ENCODE measurements at regions not wholly inside any gene's neighbourhood (a gene's known extent, or its start where the extent isn't known, plus 50 kb on each side); places are given as distances from the start of the nearest gene placed in this dataset.
A peak's percentile ranks its signal among the peaks of the same experiment; 100 is the strongest.
"Not testable (repeated sequence)": the region's sequence is repeated elsewhere in the genome, so short reads cannot be mapped to it uniquely, and the experiment has no call there.

GRCh38 chr2:11945139-11946126 lies 199.0 kb downstream of the LPIN1 start:
- Histone ChIP-seq H3K27me3 (ENCODE audit: control insufficient read depth, insufficient read depth, low read length) (no peaks in the 10 kb centered on the region), H3K4me3 (ENCODE audit: low read depth, low read length) (peak overlapping the region; percentile 89), H3K9me3 (ENCODE audit: control insufficient read depth in 2 of 2, low read length in 2 of 2) (no peaks in the 10 kb centered on the region), H3K36me3 (ENCODE audit: control insufficient read depth, insufficient read depth, low read length) (no peaks in the 10 kb centered on the region), H3K27ac (ENCODE audit: insufficient read depth, low read length, poor library complexity, severe bottlenecking) (peak overlapping the region; percentile 14), H3K4me1 (ENCODE audit: control insufficient read depth, insufficient read depth, low read length, poor library complexity, severe bottlenecking) (peaks cover 4% of the 10 kb centered on the region)
- Mint-ChIP-seq H3K9me3 (no peaks in the 10 kb centered on the region), H3K4me1 (peaks cover 14 to 29% (median 20%) of the 10 kb centered on the region in 4 donors), H3K36me3 (no peaks in the 10 kb centered on the region), H3K27me3 (peaks cover 8% of the 10 kb centered on the region), H3K4me3 (peak overlapping the region; percentile 70 to 90 (median 87)), H3K27ac (peak overlapping the region; percentile 96 to 98 (median 96))
- DNase-seq (peak in 2 of 3 donors; percentile 18 to 69), ATAC-seq (ENCODE audit: low read depth in 2 of 2) (peak; percentile 47 to 55)

GRCh38 chr2:11947956-11948355 lies 201.5 kb downstream of the LPIN1 start:
- Mint-ChIP-seq H3K36me3 (no peaks in the 10 kb centered on the region), H3K4me1 (peaks cover 14 to 29% (median 20%) of the 10 kb centered on the region in 4 donors), H3K27me3 (peaks cover 8% of the 10 kb centered on the region), H3K9me3 (no peaks in the 10 kb centered on the region), H3K27ac (no peak overlapping the region), H3K4me3 (peak overlapping the region in 1 of 4 donors; percentile 63)
- ATAC-seq (ENCODE audit: low read depth in 2 of 2) (no peak), DNase-seq (no peak)
- Histone ChIP-seq H3K36me3 (ENCODE audit: control insufficient read depth, insufficient read depth, low read length) (no peaks in the 10 kb centered on the region), H3K27me3 (ENCODE audit: control insufficient read depth, insufficient read depth, low read length) (no peaks in the 10 kb centered on the region), H3K9me3 (ENCODE audit: control insufficient read depth in 2 of 2, low read length in 2 of 2) (no peaks in the 10 kb centered on the region), H3K4me3 (ENCODE audit: low read depth, low read length) (no peak overlapping the region), H3K4me1 (ENCODE audit: control insufficient read depth, insufficient read depth, low read length, poor library complexity, severe bottlenecking) (peaks cover 4% of the 10 kb centered on the region), H3K27ac (ENCODE audit: insufficient read depth, low read length, poor library complexity, severe bottlenecking) (no peak overlapping the region)

GRCh38 chr2:11949732-11950523 lies 203.5 kb downstream of the LPIN1 start:
- no peak overlapping the region for H3K27ac Mint-ChIP-seq
- H3K9me3 ChIP-seq (ENCODE audit: control insufficient read depth in 2 of 2, low read length in 2 of 2), result no peaks in the 10 kb centered on the region
- H3K4me1 Mint-ChIP-seq, result peaks cover 7 to 13% (median 10%) of the 10 kb centered on the region in 4 donors
- DNase-seq (no peak), ATAC-seq (ENCODE audit: low read depth in 2 of 2) (no peak)
- H3K27ac ChIP-seq (ENCODE audit: insufficient read depth, low read length, poor library complexity, severe bottlenecking), result no peak overlapping the region
- no peaks in the 10 kb centered on the region for H3K4me1 ChIP-seq (ENCODE audit: control insufficient read depth, insufficient read depth, low read length, poor library complexity, severe bottlenecking)
- H3K9me3 Mint-ChIP-seq, result peaks cover 0 to 2% (median 0%) of the 10 kb centered on the region in 7 donors
- H3K36me3 ChIP-seq (ENCODE audit: control insufficient read depth, insufficient read depth, low read length), result no peaks in the 10 kb centered on the region
- no peak overlapping the region for H3K4me3 Mint-ChIP-seq
- H3K27me3 Mint-ChIP-seq, result peaks cover 16% of the 10 kb centered on the region
- no peak overlapping the region for H3K4me3 ChIP-seq (ENCODE audit: low read depth, low read length)
- peaks cover 4% of the 10 kb centered on the region for H3K27me3 ChIP-seq (ENCODE audit: control insufficient read depth, insufficient read depth, low read length)
- H3K36me3 Mint-ChIP-seq, result no peaks in the 10 kb centered on the region

GRCh38 chr2:11950896-11951295 lies 204.5 kb downstream of the LPIN1 start:
- peaks cover under 1 to 3% (median 2%) of the 10 kb centered on the region in 4 donors for H3K4me1 Mint-ChIP-seq
- H3K27me3 ChIP-seq (ENCODE audit: control insufficient read depth, insufficient read depth, low read length), result peaks cover 7% of the 10 kb centered on the region
- peaks cover 26% of the 10 kb centered on the region for H3K27me3 Mint-ChIP-seq
- H3K36me3 Mint-ChIP-seq, result no peaks in the 10 kb centered on the region
- no peak overlapping the region for H3K27ac Mint-ChIP-seq
- ATAC-seq (ENCODE audit: low read depth in 2 of 2) (no peak), DNase-seq (no peak)
- no peak overlapping the region for H3K27ac ChIP-seq (ENCODE audit: insufficient read depth, low read length, poor library complexity, severe bottlenecking)
- no peak overlapping the region for H3K4me3 ChIP-seq (ENCODE audit: low read depth, low read length)
- no peak overlapping the region for H3K4me3 Mint-ChIP-seq
- H3K9me3 ChIP-seq (ENCODE audit: control insufficient read depth in 2 of 2, low read length in 2 of 2), result no peaks in the 10 kb centered on the region
- no peaks in the 10 kb centered on the region for H3K4me1 ChIP-seq (ENCODE audit: control insufficient read depth, insufficient read depth, low read length, poor library complexity, severe bottlenecking)
- H3K9me3 Mint-ChIP-seq, result peaks cover 0 to 2% (median 0%) of the 10 kb centered on the region in 7 donors
- H3K36me3 ChIP-seq (ENCODE audit: control insufficient read depth, insufficient read depth, low read length), result no peaks in the 10 kb centered on the region

- not testable (repeated sequence) for H3K4me1 Mint-ChIP-seq; H3K27me3 ChIP-seq (ENCODE audit: control insufficient read depth, insufficient read depth, low read length); H3K9me3 Mint-ChIP-seq; H3K9me3 ChIP-seq (ENCODE audit: control insufficient read depth in 2 of 2, low read length in 2 of 2); H3K4me3 Mint-ChIP-seq; H3K27ac ChIP-seq (ENCODE audit: insufficient read depth, low read length, poor library complexity, severe bottlenecking); H3K36me3 ChIP-seq (ENCODE audit: control insufficient read depth, insufficient read depth, low read length); DNase-seq; ATAC-seq (ENCODE audit: low read depth in 2 of 2); H3K4me1 ChIP-seq (ENCODE audit: control insufficient read depth, insufficient read depth, low read length, poor library complexity, severe bottlenecking); H3K36me3 Mint-ChIP-seq; H3K27ac Mint-ChIP-seq; H3K4me3 ChIP-seq (ENCODE audit: low read depth, low read length)
- H3K27me3 Mint-ChIP-seq, result peaks cover 31% of the 10 kb centered on the region
Observed at GRCh38 chr2:11951492-11951891, 205.1 kb downstream of the LPIN1 start.

GRCh38 chr2:11953258-11953657 lies 206.8 kb downstream of the LPIN1 start:
- H3K27me3 Mint-ChIP-seq, result peaks cover 36% of the 10 kb centered on the region
- no peak overlapping the region for H3K4me3 Mint-ChIP-seq
- Histone ChIP-seq H3K27me3 (ENCODE audit: control insufficient read depth, insufficient read depth, low read length) (peaks cover 10% of the 10 kb centered on the region), H3K9me3 (ENCODE audit: control insufficient read depth in 2 of 2, low read length in 2 of 2) (no peaks in the 10 kb centered on the region), H3K4me3 (ENCODE audit: low read depth, low read length) (no peak overlapping the region), H3K27ac (ENCODE audit: insufficient read depth, low read length, poor library complexity, severe bottlenecking) (no peak overlapping the region), H3K36me3 (ENCODE audit: control insufficient read depth, insufficient read depth, low read length) (no peaks in the 10 kb centered on the region), H3K4me1 (ENCODE audit: control insufficient read depth, insufficient read depth, low read length, poor library complexity, severe bottlenecking) (no peaks in the 10 kb centered on the region)
- peaks cover 0 to 3% (median 0%) of the 10 kb centered on the region in 7 donors for H3K9me3 Mint-ChIP-seq
- ATAC-seq (ENCODE audit: low read depth in 2 of 2) (no peak), DNase-seq (no peak)
- no peak overlapping the region for H3K27ac Mint-ChIP-seq
- peaks cover 0 to 2% (median 0%) of the 10 kb centered on the region in 4 donors for H3K4me1 Mint-ChIP-seq
- H3K36me3 Mint-ChIP-seq, result no peaks in the 10 kb centered on the region

GRCh38 chr2:11955314-11955713 lies 208.9 kb downstream of the LPIN1 start:
- Mint-ChIP-seq H3K27ac (no peak overlapping the region), H3K27me3 (peaks cover 36% of the 10 kb centered on the region), H3K36me3 (no peaks in the 10 kb centered on the region), H3K4me3 (no peak overlapping the region), H3K9me3 (peaks cover 0 to 3% (median 0%) of the 10 kb centered on the region in 7 donors), H3K4me1 (peaks cover 0 to 2% (median 0%) of the 10 kb centered on the region in 4 donors)
- Histone ChIP-seq H3K9me3 (ENCODE audit: control insufficient read depth in 2 of 2, low read length in 2 of 2) (no peaks in the 10 kb centered on the region), H3K27me3 (ENCODE audit: control insufficient read depth, insufficient read depth, low read length) (peaks cover 10% of the 10 kb centered on the region), H3K4me3 (ENCODE audit: low read depth, low read length) (no peak overlapping the region), H3K36me3 (ENCODE audit: control insufficient read depth, insufficient read depth, low read length) (no peaks in the 10 kb centered on the region), H3K4me1 (ENCODE audit: control insufficient read depth, insufficient read depth, low read length, poor library complexity, severe bottlenecking) (no peaks in the 10 kb centered on the region), H3K27ac (ENCODE audit: insufficient read depth, low read length, poor library complexity, severe bottlenecking) (no peak overlapping the region)
- DNase-seq (no peak), ATAC-seq (ENCODE audit: low read depth in 2 of 2) (no peak)

All from CD4-positive, CD25-positive, alpha-beta regulatory T cell (primary cell).